IPS DF 6.9 (cell line): ENCODE measurements at regions not wholly inside any gene's neighbourhood (a gene's known extent, or its start where the extent isn't known, plus 50 kb on each side); places are given as distances from the start of the nearest gene placed in this dataset.

Experiments
- DNase-seq: peaks from one replicate; pipeline ENCODE4 v3.0.0-alpha.2; 2013; ENCODE audit warnings: low read depth, low spot score
- H3K27ac ChIP-seq: one replicate; pipeline ENCODE4 v1.5.1; 2013; ENCODE audit warnings: low read length, control low read depth
- H3K27me3 ChIP-seq: 2 replicates; pipeline ENCODE4 v1.6.1; 2013; ENCODE audit warnings: mild to moderate bottlenecking, low read length; ENCODE audit not compliant: control insufficient read depth, insufficient read depth
- H3K36me3 ChIP-seq: 2 replicates; pipeline ENCODE4 v1.6.1; 2013; ENCODE audit warnings: low read length; ENCODE audit not compliant: control insufficient read depth, insufficient read depth
- H3K4me1 ChIP-seq: 2 replicates; pipeline ENCODE4 v1.6.1; 2013; ENCODE audit warnings: low read length; ENCODE audit not compliant: control insufficient read depth, insufficient read depth
- H3K4me3 ChIP-seq: 2 replicates; pipeline ENCODE4 v1.5.1; 2013; ENCODE audit warnings: mild to moderate bottlenecking, low read length
- H3K9me3 ChIP-seq: 2 replicates; pipeline ENCODE4 v1.6.1; 2013; ENCODE audit warnings: low read length, inconsistent platforms; ENCODE audit not compliant: control insufficient read depth, insufficient read depth
- WGBS: extraction: QIAGEN DNeasy Blood & Tissue Kit; methylation state at CpG from one replicate; pipeline ENCODE4 v1.1.7; 2013; ENCODE audit warnings: mixed read lengths, missing lambda C conversion rate; ENCODE audit not compliant: insufficient read length, insufficient coverage; 5-methylcytosine and 5-hydroxymethylcytosine counted together

GRCh38 chr5:133664422-133664821, 52.1 kb upstream of the FSTL4 start:
- Histone ChIP-seq H3K27me3 (no peaks in the 10 kb centered on the region), H3K4me3 (no peak overlapping the region), H3K27ac (no peak overlapping the region), H3K9me3 (no peaks in the 10 kb centered on the region), H3K4me1 (no peaks in the 10 kb centered on the region), H3K36me3 (no peaks in the 10 kb centered on the region)
- no CpG with 5 or more reads among the region's 2 CpGs for WGBS
- DNase-seq: no peak

GRCh38 chr5:133663397-133664054, 51.2 kb upstream of the FSTL4 start:
- Histone ChIP-seq H3K36me3 (no peaks in the 10 kb centered on the region), H3K4me3 (no peak overlapping the region), H3K27ac (no peak overlapping the region), H3K4me1 (no peaks in the 10 kb centered on the region), H3K27me3 (no peaks in the 10 kb centered on the region), H3K9me3 (no peaks in the 10 kb centered on the region)
- no peak for DNase-seq
- WGBS: no CpG with 5 or more reads among the region's 7 CpGs

GRCh38 chr5:133662578-133662977, 50.2 kb upstream of the FSTL4 start:
- WGBS: no CpG with 5 or more reads among the region's 4 CpGs
- no peaks in the 10 kb centered on the region for H3K4me1 ChIP-seq
- no peak overlapping the region for H3K27ac ChIP-seq
- no peak for DNase-seq
- no peaks in the 10 kb centered on the region for H3K36me3 ChIP-seq
- H3K9me3 ChIP-seq: no peaks in the 10 kb centered on the region
- no peak overlapping the region for H3K4me3 ChIP-seq
- H3K27me3 ChIP-seq: no peaks in the 10 kb centered on the region
